ENCODE measurements at regions not wholly inside any gene's neighbourhood (a gene's known extent, or its start where the extent isn't known, plus 50 kb on each side); places are given as distances from the start of the nearest gene placed in this dataset.

DNA sequence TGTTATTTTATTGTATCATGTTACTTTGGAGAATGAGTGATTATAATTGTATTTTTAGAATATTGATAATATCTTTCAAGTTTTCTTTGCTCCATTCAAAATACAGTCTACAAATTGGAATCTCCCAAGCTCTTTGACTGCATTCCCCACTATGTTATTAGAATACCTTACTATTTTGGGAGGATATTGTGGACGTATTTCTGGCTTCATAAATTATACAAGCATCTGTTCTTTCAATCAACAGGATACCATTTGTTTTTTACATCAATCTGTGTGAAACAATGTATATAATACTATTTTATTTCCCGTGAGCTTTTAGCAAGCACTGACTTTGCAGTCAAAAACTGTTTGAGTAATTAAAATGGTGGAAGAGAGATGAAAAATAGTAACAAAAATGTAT, 226.5 kb downstream of the PTPRC start:
- DNase-seq, result no peak

DNA sequence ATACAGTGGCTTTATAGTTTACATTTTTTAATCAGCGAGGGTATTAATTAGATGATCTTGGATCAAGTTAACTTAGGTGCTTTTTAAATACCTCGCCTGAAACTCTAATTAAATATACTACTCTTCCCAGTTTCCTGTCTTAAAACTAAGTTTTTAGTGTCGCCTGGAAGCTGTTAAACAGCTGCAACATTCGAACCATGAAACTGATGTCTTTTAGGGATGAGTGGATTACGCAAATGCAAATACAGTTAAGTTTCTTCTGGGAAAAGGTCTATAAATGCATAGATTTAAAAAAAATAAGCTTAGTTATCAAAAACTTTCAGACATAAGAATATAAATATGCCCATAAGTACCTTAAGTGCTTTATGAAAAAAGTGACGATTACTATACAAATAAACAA, 228.3 kb downstream of the PTPRC start:
- DNase-seq, result no peak

DNA sequence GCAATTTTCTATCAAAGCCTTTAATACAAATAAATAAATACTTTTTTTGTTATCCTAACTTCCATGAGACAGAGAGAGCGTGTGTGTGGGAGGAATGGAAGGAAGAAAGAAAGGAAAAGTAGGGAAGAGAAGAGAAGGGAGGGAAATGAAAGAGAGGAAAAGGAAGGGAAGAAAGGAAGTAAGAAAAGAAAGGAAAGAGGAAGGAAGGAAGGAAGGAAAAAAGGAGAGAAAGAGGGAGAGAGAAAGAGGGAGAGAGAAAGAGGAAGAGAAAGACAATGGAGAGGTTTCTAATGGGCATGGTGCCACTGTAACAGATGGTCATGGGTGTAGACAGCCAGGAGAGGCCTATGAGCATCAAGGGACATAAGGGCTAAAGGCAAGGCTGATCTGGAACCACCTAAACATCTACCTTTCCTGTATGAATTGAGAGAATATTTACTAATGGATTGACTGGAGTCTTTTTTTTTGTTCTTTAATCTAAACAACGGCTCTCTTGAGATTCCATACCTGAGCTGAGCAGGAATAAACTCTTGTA, 234.9 kb downstream of the PTPRC start:
- no peak for DNase-seq

DNA sequence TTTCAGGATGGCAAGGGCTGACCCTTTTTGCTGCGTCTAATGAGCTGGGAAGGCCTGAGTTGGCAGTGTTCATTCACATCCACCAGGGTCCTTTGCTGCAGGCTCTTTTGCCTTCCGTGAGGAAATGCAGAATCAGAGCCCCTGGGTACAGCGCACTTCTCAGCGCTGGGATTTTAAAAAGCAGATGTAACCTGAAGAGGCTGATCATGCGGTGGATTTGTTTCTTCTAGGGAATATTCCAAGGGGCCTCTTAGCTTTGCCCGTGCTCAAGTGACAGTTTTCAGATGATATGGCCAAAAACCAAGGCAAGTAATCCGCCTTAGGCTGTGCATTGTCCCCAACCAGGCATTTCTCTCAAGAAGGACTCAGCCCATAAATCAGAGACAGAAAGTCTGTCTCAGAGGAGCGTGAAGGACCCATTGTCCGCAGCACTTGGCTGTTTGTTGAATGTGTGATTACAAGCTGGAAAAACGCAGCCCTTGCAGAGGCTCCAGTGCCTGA, 237.6 kb downstream of the PTPRC start:
- no peak for DNase-seq

DNA sequence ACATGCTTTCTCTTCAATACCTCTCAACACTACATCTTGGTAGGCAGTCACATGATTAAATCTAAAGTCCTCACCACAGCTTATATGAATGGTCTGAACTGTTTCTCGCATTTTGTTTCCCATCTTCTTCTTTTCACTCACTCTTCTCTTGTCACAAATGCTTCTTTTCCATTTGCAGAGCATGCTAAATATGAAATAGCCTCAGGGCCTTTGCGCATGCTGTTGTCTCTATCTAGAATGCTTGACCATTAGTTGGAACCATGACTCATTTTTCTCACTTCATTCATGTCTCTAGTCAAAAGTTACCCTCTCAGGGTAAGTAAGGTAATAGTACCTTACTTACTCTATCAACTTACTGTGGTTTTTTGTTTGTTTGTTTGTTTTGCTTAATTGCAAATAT, 239.7 kb downstream of the PTPRC start:
- DNase-seq, result no peak

- no peak for DNase-seq
Measured at GRCh38 chr1:198879711-198880306, 241.0 kb downstream of the PTPRC start.

DNA sequence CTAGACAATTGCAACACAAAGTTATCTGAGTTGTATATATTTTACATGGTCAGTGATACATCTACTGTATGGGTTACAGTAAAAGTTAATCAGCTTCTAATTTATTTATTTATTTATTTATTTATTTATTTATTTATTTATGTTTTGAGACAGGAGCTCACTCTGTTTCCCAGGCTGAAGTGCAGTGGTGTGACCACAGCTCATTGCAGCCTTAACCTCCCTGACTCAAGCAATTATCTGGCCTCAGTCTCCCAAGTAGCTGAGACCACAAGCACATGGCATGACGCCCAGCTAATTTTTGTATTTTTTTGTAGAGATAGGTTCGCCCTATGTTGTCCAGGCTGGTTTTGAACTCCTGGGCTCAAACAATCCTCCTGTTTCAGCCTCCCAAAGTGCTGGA, 241.6 kb downstream of the PTPRC start:
- DNase-seq, result no peak

GRCh38 chr1:198880818-198881597, 242.2 kb downstream of the PTPRC start:
- DNase-seq, result no peak

DNA sequence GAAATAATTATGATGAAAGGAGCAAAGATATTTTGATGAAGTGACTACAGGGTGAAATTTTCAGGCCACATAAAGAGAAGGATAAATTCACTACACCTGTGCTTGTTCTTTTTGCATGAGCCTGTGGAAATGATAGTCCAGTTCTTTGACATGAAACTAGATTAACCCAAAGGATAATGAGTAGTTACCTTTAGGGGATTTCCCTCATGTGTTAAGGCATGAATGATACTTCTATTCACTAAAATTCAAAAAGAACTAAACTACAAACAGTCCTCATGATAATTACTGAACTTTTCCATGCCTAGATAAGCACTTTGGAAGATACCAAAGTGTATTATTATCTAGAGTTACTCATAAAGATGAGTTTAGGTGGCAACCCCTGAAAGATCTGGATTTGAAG, 244.3 kb downstream of the PTPRC start:
- no peak for DNase-seq

DNA sequence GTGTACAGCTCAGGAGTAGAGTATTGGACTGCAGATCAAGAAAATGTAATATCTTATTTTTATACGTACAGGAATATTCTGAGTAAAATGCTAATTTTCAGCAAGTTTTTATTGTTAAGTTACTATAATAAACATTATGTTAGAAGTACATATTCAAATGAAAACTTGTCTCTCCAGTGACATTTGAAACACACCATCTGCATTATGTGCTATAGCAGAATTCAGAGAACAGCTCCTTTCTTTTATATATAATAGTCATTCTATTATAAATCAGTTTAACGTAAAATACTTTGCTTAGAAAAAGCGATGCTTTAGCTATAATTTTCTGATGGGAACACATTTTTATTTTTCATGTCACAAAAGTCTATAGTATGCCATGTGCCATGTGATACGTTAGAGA, 249.0 kb downstream of the PTPRC start:
- no peak for DNase-seq

- no peak for DNase-seq
Measured at GRCh38 chr1:198888379-198888943, 249.6 kb downstream of the PTPRC start.

GRCh38 chr1:198889101-198889500, 250.3 kb downstream of the PTPRC start:
- no peak for DNase-seq

DNA sequence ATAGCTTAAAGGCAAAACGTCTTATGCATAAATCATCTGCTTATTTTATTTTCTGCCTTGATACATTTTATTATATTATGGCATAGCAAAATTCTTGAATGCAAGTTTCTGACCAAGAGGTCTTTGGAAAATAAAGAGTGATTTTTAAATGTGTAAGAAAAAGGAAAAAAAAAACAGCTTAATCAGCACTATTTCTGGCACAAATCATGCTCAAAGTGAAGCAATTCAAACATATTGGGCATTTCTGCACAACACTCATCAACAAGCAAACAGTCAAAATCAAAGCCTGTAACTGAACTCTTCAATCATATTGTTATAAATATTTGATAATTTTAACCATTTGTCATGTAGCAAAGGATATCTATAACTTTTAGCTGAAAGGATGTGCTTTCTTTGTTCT, 250.9 kb downstream of the PTPRC start:
- no peak for DNase-seq

GRCh38 chr1:198890214-198890930, 251.5 kb downstream of the PTPRC start:
- no peak for DNase-seq

GRCh38 chr1:198892065-198892464, 253.2 kb downstream of the PTPRC start:
- DNase-seq, result no peak

GRCh38 chr1:198893141-198893540, 254.3 kb downstream of the PTPRC start:
- DNase-seq, result no peak

DNA sequence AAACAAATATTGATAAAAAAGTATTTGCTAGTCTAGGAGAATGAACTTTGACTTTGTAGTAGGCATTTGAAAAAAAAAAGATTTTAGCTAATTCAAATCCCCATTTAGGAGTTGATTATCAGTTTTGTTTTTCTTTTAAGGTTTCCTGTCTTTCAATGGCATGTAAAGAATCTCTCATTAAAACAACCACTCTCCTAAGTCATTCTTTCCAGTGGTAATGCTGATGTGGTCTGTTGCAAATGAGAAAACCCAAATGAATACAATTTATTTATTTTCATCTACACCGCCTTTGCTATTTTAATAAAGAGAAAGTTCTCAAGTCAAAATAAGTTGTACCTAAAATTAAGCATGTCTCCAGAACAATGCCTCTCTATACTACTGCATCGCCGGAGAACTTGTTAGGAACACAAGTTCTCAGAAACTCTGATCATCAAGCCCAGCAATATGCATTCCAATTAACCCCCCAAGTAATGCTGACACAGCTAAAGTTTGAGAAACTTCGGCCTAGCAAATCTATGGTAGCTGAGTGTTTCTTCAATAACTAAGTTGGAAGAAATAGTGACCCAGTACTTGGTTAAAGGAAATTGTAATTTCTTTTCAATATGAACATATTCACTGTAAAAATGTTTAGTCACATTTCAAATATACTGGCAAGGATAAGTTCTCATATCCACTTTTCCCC, 255.1 kb downstream of the PTPRC start:
- DNase-seq, result no peak

DNA sequence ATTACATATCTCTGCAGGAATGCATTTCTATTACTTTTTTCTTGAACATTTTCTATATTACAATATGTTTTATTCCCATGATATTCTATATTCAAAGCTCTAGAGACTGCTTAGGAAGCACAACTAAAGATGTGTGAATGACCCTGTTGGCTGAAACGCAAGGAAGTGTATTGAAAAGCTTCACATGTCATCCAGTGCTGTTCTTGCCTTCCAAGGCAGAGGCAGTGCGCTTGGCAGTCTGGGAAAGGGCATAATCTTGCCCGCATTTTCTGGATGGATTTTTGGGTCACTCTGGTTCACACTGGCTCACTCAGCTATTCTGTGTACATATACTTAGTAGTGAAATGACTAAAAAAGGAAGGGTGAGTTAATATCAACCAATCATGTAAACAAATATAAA, 262.4 kb downstream of the PTPRC start:
- DNase-seq, result no peak

DNA sequence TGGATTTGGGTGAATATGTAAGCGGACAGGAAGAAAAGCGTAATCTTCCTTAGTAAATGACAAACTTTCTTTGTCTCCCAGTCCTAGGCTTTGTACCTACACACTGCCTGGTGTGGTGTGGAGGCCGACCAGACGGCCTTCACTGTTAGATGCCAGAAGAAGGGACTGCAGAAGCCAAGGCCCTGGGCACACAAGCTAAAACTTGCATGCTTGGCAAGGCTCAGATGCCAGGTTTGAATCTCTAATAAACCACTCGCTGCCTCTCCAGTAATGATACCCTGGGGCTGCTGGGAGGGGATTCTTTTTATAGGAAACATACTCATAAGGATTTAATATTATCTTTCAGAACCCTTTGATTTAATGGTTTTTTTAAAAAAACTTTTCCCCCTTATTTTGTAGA, 263.8 kb downstream of the PTPRC start:
- no peak for DNase-seq

DNA sequence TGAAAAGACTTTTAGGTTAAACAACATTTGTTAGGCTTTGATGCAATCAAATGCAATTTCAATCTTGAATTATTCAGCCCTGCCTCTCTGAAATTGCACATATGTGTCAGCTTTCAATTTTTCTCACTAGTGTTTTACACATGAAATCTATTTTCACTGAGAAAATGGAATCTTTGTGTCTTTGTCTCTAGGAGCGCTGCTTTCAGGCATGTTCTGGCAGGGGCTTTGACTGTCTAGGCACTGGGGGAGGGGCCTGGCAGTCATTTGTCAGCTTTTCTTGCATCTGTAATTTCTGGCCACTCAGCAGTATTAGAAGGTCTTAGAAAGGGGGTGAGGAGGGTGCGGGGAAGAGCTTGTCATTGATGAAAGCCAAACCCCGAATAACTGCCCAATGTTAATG, 264.4 kb downstream of the PTPRC start:
- DNase-seq, result peak; percentile 62

GRCh38 chr1:198903621-198904020, 264.8 kb downstream of the PTPRC start:
- DNase-seq, result no peak

GRCh38 chr1:198904321-198904720, 265.5 kb downstream of the PTPRC start:
- no peak for DNase-seq
